K562 (cell line): ENCODE measurements at regions not wholly inside any gene's neighbourhood (a gene's known extent, or its start where the extent isn't known, plus 50 kb on each side); places are given as distances from the start of the nearest gene placed in this dataset.
"Not testable (repeated sequence)": the region's sequence is repeated elsewhere in the genome, so short reads cannot be mapped to it uniquely, and the experiment has no call there.

Experiments
- ATAC-seq: fragments of 200-7000 bp; cut with Tn5 transposase; 3 replicates; pipeline ENCODE4 v1.9.1; 2020; ENCODE audit warnings: moderate library complexity
- BruUV-seq: library from RNA; stranded (reverse); fragments of 400-500 nt; replicated peaks from 2 replicates; lab custom pipeline; 2021; lab: Mats Ljungman, UMichigan
- CTCF ChIA-PET: fragments of 300-600 bp; formaldehyde crosslinking; extraction: SDS; loops from one replicate; lab custom pipeline; 2021; ENCODE audit warnings: low intra/inter-chr PET ratio; lab: Yijun Ruan, JAX
- POLR2A ChIA-PET: fragments of 300-600, 350-650 bp; sonication (Branson Sonifier 250); formaldehyde crosslinking; extraction: SDS; loops from one replicate; lab custom pipeline; 2021; ENCODE audit warnings: antibody characterized with exemption, inconsistent platforms; lab: Yijun Ruan, JAX
- DNase-seq, 4 experiments: peaks; one replicate each; pipeline versions ENCODE4 v3.0.0 to v3.0.0-alpha.2; 2011 to 2018; ENCODE audit warnings: low spot score in 3 of 4, mixed read lengths in 3 of 4; ENCODE audit errors: extremely low read depth in 1 of 4
- FAIRE-seq: peaks from 2 replicates; lab custom pipeline; 2011; peaks lifted over from hg19 to GRCh38; lab: Jason Lieb, UNC
- H2AFZ ChIP-seq: 2 replicates; pipeline ENCODE4 v1.6.0; 2011; ENCODE audit warnings: low read depth, low read length, control low read depth, inconsistent platforms
- H3K27ac ChIP-seq: fragments of 200-600 bp; 3 replicates; pipeline ENCODE4 v1.8.0; 2011; ENCODE audit warnings: low read depth, mild to moderate bottlenecking, control low read depth, inconsistent platforms, low read length, moderate library complexity, mixed read lengths; ENCODE audit errors: extremely low read depth
- H3K27me3 ChIP-seq, 2 experiments: fragments of 300-600 bp in 1 of 2; 2 replicates in 1 of 2; 3 replicates in 1 of 2; pipeline versions ENCODE4 v1.6.0 to v1.8.0; 2011; ENCODE audit warnings: inconsistent platforms in 2 of 2, low read length in 2 of 2, mild to moderate bottlenecking in 1 of 2, mixed read lengths in 1 of 2, moderate library complexity in 1 of 2; ENCODE audit not compliant: control insufficient read depth in 2 of 2, insufficient read depth in 2 of 2
- H3K36me3 ChIP-seq: fragments of 300-600 bp; 3 replicates; pipeline ENCODE4 v1.8.0; 2011; ENCODE audit warnings: mild to moderate bottlenecking, low read length, inconsistent platforms; ENCODE audit not compliant: control insufficient read depth, insufficient read depth
- H3K4me1 ChIP-seq, 2 experiments: fragments of 200-600 bp in 1 of 2; replicated peaks in 1 of 2; 2 replicates in 1 of 2; 3 replicates in 1 of 2; pipeline versions ENCODE4 v1.5.1 to v1.8.0; 2011; ENCODE audit warnings: inconsistent platforms in 2 of 2, low read length in 2 of 2, mild to moderate bottlenecking in 1 of 2, mixed read lengths in 1 of 2, moderate library complexity in 1 of 2; ENCODE audit not compliant: control insufficient read depth in 2 of 2, insufficient read depth in 2 of 2
- H3K4me2 ChIP-seq: 2 replicates; pipeline ENCODE4 v1.6.1; 2011; ENCODE audit warnings: low read length, control low read depth, inconsistent platforms, mixed read lengths; ENCODE audit not compliant: insufficient read depth
- H3K4me3 ChIP-seq: fragments of 200-600 bp; sonication (generic), shearing (Covaris generic); 2 replicates; pipeline ENCODE4 v1.5.1; 2016; ENCODE audit warnings: control low read depth, inconsistent platforms
- H3K79me2 ChIP-seq: fragments of 200-600 bp; 3 replicates; pipeline ENCODE4 v1.8.0; 2011; ENCODE audit warnings: low read length, inconsistent platforms; ENCODE audit not compliant: control insufficient read depth, insufficient read depth
- H3K9ac ChIP-seq, 2 experiments: 2 replicates each; pipeline versions ENCODE4 v1.6.0 to v1.6.1; 2011; ENCODE audit warnings: low read depth in 2 of 2, low read length in 2 of 2, control low read depth in 1 of 2, inconsistent platforms in 1 of 2, mild to moderate bottlenecking in 1 of 2, mixed read lengths in 1 of 2; ENCODE audit not compliant: insufficient read depth in 1 of 2
- H3K9me1 ChIP-seq: one replicate; pipeline ENCODE4 v1.6.0; 2011; ENCODE audit warnings: inconsistent platforms, mild to moderate bottlenecking, low read length, moderate library complexity; ENCODE audit not compliant: control insufficient read depth, insufficient read depth
- H3K9me3 ChIP-seq: replicated peaks from 2 replicates; pipeline ENCODE4 v1.5.1; 2011; ENCODE audit warnings: low read depth, low read length, inconsistent platforms; ENCODE audit not compliant: control insufficient read depth, insufficient read depth
- H4K20me1 ChIP-seq: replicated peaks from 2 replicates; pipeline ENCODE4 v1.6.1; 2011; ENCODE audit warnings: low read length, inconsistent platforms, mixed read lengths; ENCODE audit not compliant: control insufficient read depth, insufficient read depth
- CBX5 ChIP-seq: IDR thresholded peaks from 2 replicates; pipeline ENCODE4 v1.6.1; 2014; ENCODE audit warnings: low read depth, borderline replicate concordance
- FOXA3 ChIP-seq, 2 experiments: fragments of 450-650 bp in 1 of 2; sonication (generic) in 1 of 2; formaldehyde crosslinking; IDR thresholded peaks in 1 of 2; conservative IDR thresholded peaks in 1 of 2; 2 replicates each; pipeline versions ENCODE4 v1.4.0 to v1.8.0; 2020 to 2022; ENCODE audit warnings: mild to moderate bottlenecking in 2 of 2, missing genetic modification reagents in 1 of 2
- PHF21A ChIP-seq: fragments of 450-650 bp; IDR thresholded peaks from 2 replicates; pipeline ENCODE4 v1.6.1; 2017; ENCODE audit warnings: low read depth, borderline replicate concordance
- ZSCAN32 ChIP-seq: fragments of 450-650 bp; formaldehyde crosslinking; IDR thresholded peaks from 2 replicates; pipeline ENCODE4 v1.4.0; 2020; ENCODE audit warnings: mild to moderate bottlenecking, moderate library complexity
- WGBS: fragments of 100-300 bp; shearing (Covaris generic); methylation state at CpG from one replicate; pipeline ENCODE4 v1.1.6; 2016; ENCODE audit warnings: low coverage, mixed read lengths; ENCODE audit not compliant: insufficient coverage; ENCODE audit errors: missing lambda C conversion rate; 5-methylcytosine and 5-hydroxymethylcytosine counted together
- in situ Hi-C: fragments of 300-500 bp; cut with MboI; formaldehyde crosslinking; loops from 4 replicates; pipeline ENCODE4 v1.15.0; 2018; ENCODE audit warnings: inconsistent platforms, mixed read lengths
- intact Hi-C: fragments of 100-400 bp; cut with micrococcal nuclease; formaldehyde crosslinking; loops from 2 replicates; pipeline ENCODE4 v1.14.2; 2022
- TF ChIP-seq, protein P1 (sequence below), 3 experiments: IDR thresholded peaks in 2 of 3; conservative IDR thresholded peaks in 1 of 3; 2 replicates each; pipeline ENCODE4 v1.5.1; 2011 to 2012; ENCODE audit warnings: low read length in 3 of 3, mild to moderate bottlenecking in 3 of 3, control low read depth in 2 of 3, improper control_type of control experiment in 1 of 3, inconsistent platforms in 1 of 3, low read depth in 1 of 3, mixed read lengths in 1 of 3, moderate library complexity in 1 of 3; ENCODE audit not compliant: insufficient read depth in 2 of 3

DNA sequence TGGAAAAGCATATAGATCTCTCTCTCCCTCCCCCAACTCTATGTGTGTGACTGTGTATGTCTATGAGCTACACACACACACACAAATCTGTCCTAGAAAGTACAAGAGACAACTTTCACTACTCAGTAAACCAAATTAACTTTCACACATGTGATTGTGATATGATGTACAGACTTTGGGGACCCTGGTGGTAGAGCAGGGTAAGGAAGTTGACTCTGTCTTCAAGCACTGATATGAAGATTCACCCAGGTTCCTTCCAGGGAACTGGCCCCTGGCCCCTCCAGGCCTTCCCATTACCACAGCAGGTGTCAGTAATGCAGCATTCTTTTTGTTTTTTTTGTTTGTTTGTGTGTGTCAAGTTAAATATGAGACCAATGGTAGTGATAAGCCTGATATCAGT is 66.1 kb upstream of the PTH start:
- Histone ChIP-seq H3K27me3 (no peaks in the 10 kb centered on the region), H3K36me3 (no peaks in the 10 kb centered on the region), H3K9me1 (no peaks in the 10 kb centered on the region), H3K4me3 (no peak overlapping the region), H3K9ac (no peak overlapping the region), H2AFZ (peak overlapping the region; percentile 62), H3K9me3 (no peaks in the 10 kb centered on the region), H3K4me2 (no peak overlapping the region), H3K4me1 (no peaks in the 10 kb centered on the region), H3K27ac (no peak overlapping the region), H4K20me1 (no peaks in the 10 kb centered on the region)
- BruUV-seq: no TSS peak
- FAIRE-seq (no peak), DNase-seq (no peak), ATAC-seq (peak; percentile 57; the same call in 2 of the 3 replicates)
- ChIA-PET POLR2A (no interaction called here), CTCF (no interaction called here)
- intact Hi-C loops: no loop called here
- in situ Hi-C loops: no loop called here
- TF ChIP-seq ZSCAN32: no peak
- no peak for TF ChIP-seq CBX5
- TF ChIP-seq, protein P1, sequence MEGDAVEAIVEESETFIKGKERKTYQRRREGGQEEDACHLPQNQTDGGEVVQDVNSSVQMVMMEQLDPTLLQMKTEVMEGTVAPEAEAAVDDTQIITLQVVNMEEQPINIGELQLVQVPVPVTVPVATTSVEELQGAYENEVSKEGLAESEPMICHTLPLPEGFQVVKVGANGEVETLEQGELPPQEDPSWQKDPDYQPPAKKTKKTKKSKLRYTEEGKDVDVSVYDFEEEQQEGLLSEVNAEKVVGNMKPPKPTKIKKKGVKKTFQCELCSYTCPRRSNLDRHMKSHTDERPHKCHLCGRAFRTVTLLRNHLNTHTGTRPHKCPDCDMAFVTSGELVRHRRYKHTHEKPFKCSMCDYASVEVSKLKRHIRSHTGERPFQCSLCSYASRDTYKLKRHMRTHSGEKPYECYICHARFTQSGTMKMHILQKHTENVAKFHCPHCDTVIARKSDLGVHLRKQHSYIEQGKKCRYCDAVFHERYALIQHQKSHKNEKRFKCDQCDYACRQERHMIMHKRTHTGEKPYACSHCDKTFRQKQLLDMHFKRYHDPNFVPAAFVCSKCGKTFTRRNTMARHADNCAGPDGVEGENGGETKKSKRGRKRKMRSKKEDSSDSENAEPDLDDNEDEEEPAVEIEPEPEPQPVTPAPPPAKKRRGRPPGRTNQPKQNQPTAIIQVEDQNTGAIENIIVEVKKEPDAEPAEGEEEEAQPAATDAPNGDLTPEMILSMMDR (IDR thresholded peaks at IDR 0.05 in 2 of 3, conservative IDR thresholded peaks at IDR 0.05 in 1 of 3; ENCODE audit: insufficient read depth in 2 of 3, low read depth in 1 of 3, low read length in 3 of 3): 0 out of 6 replicates have a peak, but pooled peaks of 1 of the 3 experiments have one; percentile 9
- TF ChIP-seq PHF21A: no peak
- TF ChIP-seq, all 486 proteins: peak for 1
- no peaks in the 10 kb centered on the region for H3K79me2 ChIP-seq

DNA sequence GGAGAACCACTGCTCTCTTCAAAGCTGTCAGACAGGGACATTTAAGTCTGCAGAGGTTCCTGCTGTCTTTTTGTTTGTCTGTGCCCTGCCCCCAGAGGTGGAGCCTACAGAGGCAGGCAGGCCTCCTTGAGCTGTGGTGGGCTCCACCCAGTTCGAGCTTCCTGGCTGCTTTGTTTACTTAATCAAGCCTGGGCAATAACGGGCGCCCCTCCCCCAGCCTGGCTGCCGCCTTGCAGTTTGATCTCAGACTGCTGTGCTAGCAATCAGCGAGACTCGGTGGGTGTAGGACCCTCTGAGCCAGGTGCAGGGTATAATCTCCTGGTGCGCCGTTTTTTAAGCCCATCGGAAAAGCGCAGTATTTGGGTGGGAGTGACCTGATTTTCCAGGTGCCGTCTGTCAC is 64.5 kb upstream of the PTH start:
- H3K9me1 ChIP-seq, in situ Hi-C loops, H3K9ac ChIP-seq, FAIRE-seq, H3K9me3 ChIP-seq, H3K79me2 ChIP-seq, BruUV-seq, H3K27ac ChIP-seq, H3K27me3 ChIP-seq, ATAC-seq, H4K20me1 ChIP-seq, H3K4me3 ChIP-seq, CTCF ChIA-PET, H3K36me3 ChIP-seq, intact Hi-C loops, H3K4me1 ChIP-seq: not testable (repeated sequence)
- peak in 1 of 2 experiments; percentile 63; a peak in 2 of 4 replicates for TF ChIP-seq FOXA3 (CRISPR knock-in tag; conservative IDR thresholded peaks at IDR 0.05 in 1 of 2, IDR thresholded peaks at IDR 0.05 in 1 of 2)
- POLR2A ChIA-PET: interaction anchor here (1.3 kb wide), 1 partner anchor 9 kb away, joined by 3 read pairs; no protein-coding TSS in a partner anchor
- H3K4me2 ChIP-seq: peak overlapping the region; percentile 25; the same call in 1 of the 2 replicates
- WGBS: 0% methylated on average over 4 of the region's 11 CpGs
- DNase-seq: peak in 1 of 4 experiments; percentile 37
- H2AFZ ChIP-seq: peak overlapping the region; percentile 55; the same call in 1 of the 2 replicates
